Natural killer cell (primary cell): ENCODE measurements at regions not wholly inside any gene's neighbourhood (a gene's known extent, or its start where the extent isn't known, plus 50 kb on each side); places are given as distances from the start of the nearest gene placed in this dataset.

Experiments
- ATAC-seq, 3 donors: fragments of 150-1000 bp in 2 of 3; fragments of 200-7000 bp in 1 of 3; cut with Tn5 transposase; 1 replicate in 1 of 3; 2 replicates in 2 of 3; pipeline ENCODE4 v1.10.0; 2021; ENCODE audit warnings: mild to moderate bottlenecking in 2 of 3, moderate library complexity in 2 of 3
- DNase-seq, 2 donors: peaks; one replicate each; pipeline versions ENCODE4 v3.0.0 to v3.0.0-alpha.2; 2013 to 2021; ENCODE audit warnings: mixed read lengths in 1 of 2
- H3K27ac ChIP-seq: one replicate; pipeline ENCODE4 v1.5.1; 2013; ENCODE audit warnings: mild to moderate bottlenecking, low read length
- H3K27me3 ChIP-seq: one replicate; pipeline ENCODE4 v1.6.1; 2013; ENCODE audit warnings: low read length; ENCODE audit not compliant: control insufficient read depth, insufficient read depth
- H3K36me3 ChIP-seq: one replicate; pipeline ENCODE4 v1.6.1; 2013; ENCODE audit warnings: low read length; ENCODE audit not compliant: control insufficient read depth, insufficient read depth
- H3K4me1 ChIP-seq: one replicate; pipeline ENCODE4 v1.6.1; 2013; ENCODE audit warnings: low read length; ENCODE audit not compliant: control insufficient read depth, insufficient read depth
- H3K4me3 ChIP-seq: one replicate; pipeline ENCODE4 v1.5.1; 2013; ENCODE audit warnings: low read length
- H3K9me3 ChIP-seq: one replicate; pipeline ENCODE4 v1.6.1; 2013; ENCODE audit warnings: low read length; ENCODE audit not compliant: control insufficient read depth, insufficient read depth
- H3K27ac Mint-ChIP-seq, 2 donors: one replicate each; pipeline ENCODE4 v1.8.0; 2022; ENCODE audit warnings: mild to moderate bottlenecking in 2 of 2, mixed read lengths in 2 of 2, moderate library complexity in 1 of 2
- H3K27me3 Mint-ChIP-seq, 2 donors: one replicate each; pipeline ENCODE4 v1.8.0; 2022; ENCODE audit warnings: low read depth in 2 of 2, mixed read lengths in 2 of 2
- H3K36me3 Mint-ChIP-seq: one replicate; pipeline ENCODE4 v1.8.0; 2022; ENCODE audit warnings: mixed read lengths
- H3K4me1 Mint-ChIP-seq, 2 donors: one replicate each; pipeline ENCODE4 v1.8.0; 2022; ENCODE audit warnings: mixed read lengths in 2 of 2
- H3K4me3 Mint-ChIP-seq: one replicate; pipeline ENCODE4 v1.8.0; 2022; ENCODE audit warnings: mild to moderate bottlenecking, moderate library complexity, mixed read lengths
- H3K9me3 Mint-ChIP-seq, 2 donors: one replicate each; pipeline ENCODE4 v1.8.0; 2022; ENCODE audit warnings: mixed read lengths in 2 of 2
- WGBS: methylation state at CpG from one replicate; pipeline ENCODE4 v1.1.7; 2013; ENCODE audit warnings: missing lambda C conversion rate; ENCODE audit not compliant: insufficient coverage; 5-methylcytosine and 5-hydroxymethylcytosine counted together
- intact Hi-C: fragments of 100-400 bp; cut with micrococcal nuclease; formaldehyde crosslinking; loops from one replicate; pipeline ENCODE4 v1.14.2; 2022
- TF ChIP-seq, protein P1 (sequence below): fragments of 200-600 bp; IDR thresholded peaks from one replicate; pipeline ENCODE4 v1.8.0; 2022; ENCODE audit warnings: antibody characterized with exemption

- intact Hi-C loops = no loop called here
- Histone ChIP-seq H3K4me3 (no peak overlapping the region), H3K27ac (no peak overlapping the region), H3K4me1 (peaks cover 63% of the 10 kb centered on the region), H3K36me3 (no peaks in the 10 kb centered on the region), H3K9me3 (no peaks in the 10 kb centered on the region), H3K27me3 (no peaks in the 10 kb centered on the region)
- no peaks in the 10 kb centered on the region for H3K9me3 Mint-ChIP-seq
- H3K4me1 Mint-ChIP-seq = peaks cover 34 to 54% of the 10 kb centered on the region in 2 donors
- TF ChIP-seq, protein P1, sequence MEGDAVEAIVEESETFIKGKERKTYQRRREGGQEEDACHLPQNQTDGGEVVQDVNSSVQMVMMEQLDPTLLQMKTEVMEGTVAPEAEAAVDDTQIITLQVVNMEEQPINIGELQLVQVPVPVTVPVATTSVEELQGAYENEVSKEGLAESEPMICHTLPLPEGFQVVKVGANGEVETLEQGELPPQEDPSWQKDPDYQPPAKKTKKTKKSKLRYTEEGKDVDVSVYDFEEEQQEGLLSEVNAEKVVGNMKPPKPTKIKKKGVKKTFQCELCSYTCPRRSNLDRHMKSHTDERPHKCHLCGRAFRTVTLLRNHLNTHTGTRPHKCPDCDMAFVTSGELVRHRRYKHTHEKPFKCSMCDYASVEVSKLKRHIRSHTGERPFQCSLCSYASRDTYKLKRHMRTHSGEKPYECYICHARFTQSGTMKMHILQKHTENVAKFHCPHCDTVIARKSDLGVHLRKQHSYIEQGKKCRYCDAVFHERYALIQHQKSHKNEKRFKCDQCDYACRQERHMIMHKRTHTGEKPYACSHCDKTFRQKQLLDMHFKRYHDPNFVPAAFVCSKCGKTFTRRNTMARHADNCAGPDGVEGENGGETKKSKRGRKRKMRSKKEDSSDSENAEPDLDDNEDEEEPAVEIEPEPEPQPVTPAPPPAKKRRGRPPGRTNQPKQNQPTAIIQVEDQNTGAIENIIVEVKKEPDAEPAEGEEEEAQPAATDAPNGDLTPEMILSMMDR = no peak
- no peak overlapping the region for H3K27ac Mint-ChIP-seq
- no peak overlapping the region for H3K4me3 Mint-ChIP-seq
- H3K27me3 Mint-ChIP-seq = no peaks in the 10 kb centered on the region
- 87% methylated on average over 20 of the region's 20 CpGs for WGBS
- no peak for ATAC-seq
- peak in 1 of 2 donors; percentile 16 for DNase-seq
- H3K36me3 Mint-ChIP-seq = no peaks in the 10 kb centered on the region
Observed at GRCh38 chr17:83195330-83196023, 116.1 kb downstream of the METRNL start.

DNA sequence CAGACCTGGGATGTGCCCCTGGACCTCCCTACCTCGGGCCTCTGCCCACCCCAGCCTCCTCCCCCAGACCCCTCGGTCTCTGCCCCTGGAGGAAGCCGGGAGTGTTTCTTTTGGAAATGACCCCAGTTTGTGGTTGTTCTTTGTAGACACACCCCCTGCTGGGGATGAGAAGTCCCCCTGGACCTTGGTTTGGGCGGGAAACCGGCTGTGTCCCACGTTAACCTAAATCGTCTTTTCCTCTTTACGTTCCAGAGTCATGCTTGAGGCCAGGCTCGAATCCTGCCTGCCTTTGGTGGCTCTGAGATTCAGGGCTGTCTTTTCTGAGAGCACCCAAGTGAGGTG is 116.6 kb downstream of the METRNL start:
- Mint-ChIP-seq H3K36me3 (no peaks in the 10 kb centered on the region), H3K27ac (no peak overlapping the region), H3K4me1 (peaks cover 35 to 54% of the 10 kb centered on the region in 2 donors), H3K4me3 (no peak overlapping the region), H3K9me3 (no peaks in the 10 kb centered on the region), H3K27me3 (no peaks in the 10 kb centered on the region)
- Histone ChIP-seq H3K36me3 (no peaks in the 10 kb centered on the region), H3K4me3 (no peak overlapping the region), H3K4me1 (peaks cover 63% of the 10 kb centered on the region), H3K27me3 (no peaks in the 10 kb centered on the region), H3K9me3 (no peaks in the 10 kb centered on the region), H3K27ac (no peak overlapping the region)
- DNase-seq (peak in 1 of 2 donors; percentile 13), ATAC-seq (no peak)
- TF ChIP-seq, protein P1 = no peak
- WGBS = 71% methylated on average over 9 of the region's 9 CpGs
- intact Hi-C loops = no loop called here

- DNase-seq = peak in 1 of 2 donors; percentile 14
- H3K4me1 ChIP-seq = peaks cover 63% of the 10 kb centered on the region
Observed at GRCh38 chr17:83196366-83196765, 117.0 kb downstream of the METRNL start.

More at GRCh38 chr17:83196366-83196765, 117.0 kb downstream of the METRNL start:
- no peak overlapping the region for H3K27ac ChIP-seq
- no peaks in the 10 kb centered on the region for H3K9me3 ChIP-seq
- no peaks in the 10 kb centered on the region for H3K27me3 ChIP-seq
- H3K4me3 ChIP-seq = no peak overlapping the region
- intact Hi-C loops = no loop called here
- no peak overlapping the region for H3K4me3 Mint-ChIP-seq
- peaks cover 35 to 54% of the 10 kb centered on the region in 2 donors for H3K4me1 Mint-ChIP-seq
- no peaks in the 10 kb centered on the region for H3K36me3 ChIP-seq
- H3K27me3 Mint-ChIP-seq = no peaks in the 10 kb centered on the region
- no peak overlapping the region for H3K27ac Mint-ChIP-seq
- H3K36me3 Mint-ChIP-seq = no peaks in the 10 kb centered on the region
- TF ChIP-seq, protein P1 = no peak
- no peak for ATAC-seq
- no peaks in the 10 kb centered on the region for H3K9me3 Mint-ChIP-seq
- WGBS = 96% methylated on average over 10 of the region's 10 CpGs
